Neuronal stem cell (in vitro differentiated cells): ENCODE measurements at regions not wholly inside any gene's neighbourhood (a gene's known extent, or its start where the extent isn't known, plus 50 kb on each side); places are given as distances from the start of the nearest gene placed in this dataset.

ENCODE experiments used
- DNase-seq: peaks from one replicate; pipeline ENCODE4 v3.0.0-alpha.2; 2013; ENCODE audit warnings: low spot score
- H2AFZ ChIP-seq: one replicate; pipeline ENCODE4 v1.6.1; 2013; ENCODE audit warnings: mild to moderate bottlenecking, low read length, inconsistent platforms
- H2AK5ac ChIP-seq: 2 replicates; pipeline ENCODE4 v1.6.1; 2013; ENCODE audit warnings: low read depth, mild to moderate bottlenecking, inconsistent platforms, low read length, moderate library complexity, mixed read lengths
- H2BK120ac ChIP-seq: 2 replicates; pipeline ENCODE4 v1.6.1; 2013; ENCODE audit warnings: low read depth, mild to moderate bottlenecking, inconsistent platforms, low read length, moderate library complexity, mixed read lengths
- H2BK12ac ChIP-seq: one replicate; pipeline ENCODE4 v1.6.1; 2013; ENCODE audit warnings: low read length, inconsistent platforms
- H2BK15ac ChIP-seq: 2 replicates; pipeline ENCODE4 v1.6.1; 2013; ENCODE audit warnings: mild to moderate bottlenecking, low read length, inconsistent platforms, mixed read lengths
- H2BK5ac ChIP-seq: one replicate; pipeline ENCODE4 v1.6.1; 2013; ENCODE audit warnings: inconsistent platforms, mild to moderate bottlenecking, low read length, moderate library complexity
- H3K14ac ChIP-seq: one replicate; pipeline ENCODE4 v1.6.1; 2013; ENCODE audit warnings: low read length, inconsistent platforms
- H3K18ac ChIP-seq: 2 replicates; pipeline ENCODE4 v1.6.1; 2013; ENCODE audit warnings: low read length, inconsistent platforms
- H3K23ac ChIP-seq: 2 replicates; pipeline ENCODE4 v1.6.1; 2013; ENCODE audit warnings: low read depth, mild to moderate bottlenecking, mixed read lengths, low read length, inconsistent platforms; ENCODE audit not compliant: poor library complexity
- H3K27ac ChIP-seq: replicated peaks from 3 replicates; pipeline ENCODE4 v1.5.1; 2013; ENCODE audit warnings: low read length, inconsistent platforms
- H3K27me3 ChIP-seq, 3 experiments: 2 replicates each; pipeline ENCODE4 v1.6.1; 2013; ENCODE audit warnings: low read length in 3 of 3, mild to moderate bottlenecking in 2 of 3, inconsistent platforms in 1 of 3, low read depth in 1 of 3, mixed read lengths in 1 of 3, moderate library complexity in 1 of 3; ENCODE audit not compliant: control insufficient read depth in 3 of 3, insufficient read depth in 3 of 3
- H3K36me3 ChIP-seq, 2 donors: replicated peaks in 1 of 2; 2 replicates each; pipeline ENCODE4 v1.6.1; 2013; ENCODE audit warnings: low read length in 2 of 2; ENCODE audit not compliant: control insufficient read depth in 2 of 2, insufficient read depth in 2 of 2
- H3K4ac ChIP-seq: 2 replicates; pipeline ENCODE4 v1.6.1; 2013; ENCODE audit warnings: inconsistent platforms, mild to moderate bottlenecking, low read length, moderate library complexity
- H3K4me1 ChIP-seq, 2 donors: 1 replicate in 1 of 2; 2 replicates in 1 of 2; pipeline ENCODE4 v1.6.1; 2013; ENCODE audit warnings: low read length in 2 of 2, low read depth in 1 of 2; ENCODE audit not compliant: control insufficient read depth in 2 of 2, insufficient read depth in 1 of 2
- H3K4me2 ChIP-seq: one replicate; pipeline ENCODE4 v1.6.1; 2013; ENCODE audit warnings: mild to moderate bottlenecking, low read length, inconsistent platforms; ENCODE audit not compliant: insufficient read depth, poor library complexity, severe bottlenecking
- H3K4me3 ChIP-seq, 2 donors: 2 replicates each; pipeline ENCODE4 v1.5.1; 2013; ENCODE audit warnings: low read length in 2 of 2, mild to moderate bottlenecking in 2 of 2, inconsistent platforms in 1 of 2, moderate library complexity in 1 of 2
- H3K79me1 ChIP-seq: one replicate; pipeline ENCODE4 v1.6.1; 2013; ENCODE audit warnings: low read depth, mild to moderate bottlenecking, inconsistent platforms, low read length, moderate library complexity
- H3K9ac ChIP-seq: one replicate; pipeline ENCODE4 v1.6.1; 2013; ENCODE audit warnings: mild to moderate bottlenecking, low read depth, low read length, inconsistent platforms; ENCODE audit not compliant: poor library complexity
- H3K9me3 ChIP-seq, 2 donors: replicated peaks in 1 of 2; 2 replicates each; pipeline versions ENCODE3 to v1.6.1; 2013; ENCODE audit warnings: low read length in 2 of 2, mild to moderate bottlenecking in 2 of 2, inconsistent platforms in 1 of 2, low read depth in 1 of 2, mixed read lengths in 1 of 2, moderate library complexity in 1 of 2; ENCODE audit not compliant: control insufficient read depth in 2 of 2, insufficient read depth in 1 of 2
- H4K8ac ChIP-seq: one replicate; pipeline ENCODE4 v1.6.1; 2013; ENCODE audit warnings: low read depth, mild to moderate bottlenecking, inconsistent platforms, low read length, moderate library complexity
- H4K91ac ChIP-seq: one replicate; pipeline ENCODE4 v1.6.1; 2013; ENCODE audit warnings: low read length, low read depth, mild to moderate bottlenecking, inconsistent platforms; ENCODE audit not compliant: poor library complexity
- WGBS, 2 donors: extraction: QIAGEN DNeasy Blood & Tissue Kit; methylation state at CpG; one replicate each; pipeline ENCODE4 v1.1.7; 2013; ENCODE audit warnings: missing lambda C conversion rate in 2 of 2, mixed read lengths in 1 of 2; ENCODE audit not compliant: insufficient read length in 2 of 2, insufficient replicate concordance in 1 of 2; ENCODE audit errors: extremely low coverage in 2 of 2; 5-methylcytosine and 5-hydroxymethylcytosine counted together

- Histone ChIP-seq H2BK12ac (no peak overlapping the region), H4K91ac (no peak overlapping the region), H2BK15ac (no peak overlapping the region), H3K27ac (no peak overlapping the region), H3K9ac (no peak overlapping the region), H3K79me1 (no peaks in the 10 kb centered on the region), H3K4me2 (no peak overlapping the region), H3K14ac (no peak overlapping the region), H2AK5ac (no peak overlapping the region), H2BK120ac (no peak overlapping the region), H3K36me3 (no peaks in the 10 kb centered on the region), H3K9me3 (no peaks in the 10 kb centered on the region), H3K18ac (no peak overlapping the region), H2BK5ac (no peak overlapping the region), H3K23ac (no peak overlapping the region), H3K4me1 (no peaks in the 10 kb centered on the region), H3K4me3 (no peak overlapping the region), H2AFZ (no peak overlapping the region), H3K27me3 (no peaks in the 10 kb centered on the region), H4K8ac (no peak overlapping the region), H3K4ac (no peak overlapping the region)
- no peak for DNase-seq
- WGBS, 2 donors = no CpG with 5 or more reads among the region's 1 CpG
Observed at GRCh38 chr13:58119351-58119750, 487.8 kb downstream of the PCDH17 start.

DNA sequence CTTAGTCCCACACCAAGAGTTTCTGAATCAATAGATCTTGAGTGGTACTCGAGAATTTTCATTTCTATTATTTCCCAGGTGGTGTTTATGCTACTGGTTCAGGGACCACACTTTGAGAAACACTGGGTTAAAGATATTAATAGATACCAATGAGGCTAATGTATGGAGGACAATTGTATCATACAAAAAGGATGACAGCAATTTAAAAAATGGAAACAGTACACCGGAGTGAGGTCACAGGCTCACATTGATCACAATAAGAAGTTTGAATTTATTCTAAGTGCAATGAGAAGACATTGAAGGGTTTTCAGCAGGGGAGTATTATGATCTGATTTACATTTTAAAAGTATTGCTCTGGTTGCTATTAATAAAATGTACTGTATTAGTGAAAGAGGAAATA, 488.3 kb downstream of the PCDH17 start:
- Histone ChIP-seq H4K91ac (no peak overlapping the region), H2BK15ac (no peak overlapping the region), H3K4me1 (no peaks in the 10 kb centered on the region), H2BK5ac (no peak overlapping the region), H3K9ac (no peak overlapping the region), H3K4ac (no peak overlapping the region), H4K8ac (no peak overlapping the region), H3K36me3 (no peaks in the 10 kb centered on the region), H3K18ac (no peak overlapping the region), H3K4me3 (no peak overlapping the region), H3K9me3 (no peaks in the 10 kb centered on the region), H3K23ac (no peak overlapping the region), H2BK12ac (no peak overlapping the region), H3K79me1 (no peaks in the 10 kb centered on the region), H2AFZ (no peak overlapping the region), H2BK120ac (no peak overlapping the region), H2AK5ac (no peak overlapping the region), H3K27ac (no peak overlapping the region), H3K14ac (no peak overlapping the region), H3K4me2 (no peak overlapping the region), H3K27me3 (no peaks in the 10 kb centered on the region)
- DNase-seq = no peak
- WGBS, 2 donors = no CpG with 5 or more reads among the region's 2 CpGs

DNA sequence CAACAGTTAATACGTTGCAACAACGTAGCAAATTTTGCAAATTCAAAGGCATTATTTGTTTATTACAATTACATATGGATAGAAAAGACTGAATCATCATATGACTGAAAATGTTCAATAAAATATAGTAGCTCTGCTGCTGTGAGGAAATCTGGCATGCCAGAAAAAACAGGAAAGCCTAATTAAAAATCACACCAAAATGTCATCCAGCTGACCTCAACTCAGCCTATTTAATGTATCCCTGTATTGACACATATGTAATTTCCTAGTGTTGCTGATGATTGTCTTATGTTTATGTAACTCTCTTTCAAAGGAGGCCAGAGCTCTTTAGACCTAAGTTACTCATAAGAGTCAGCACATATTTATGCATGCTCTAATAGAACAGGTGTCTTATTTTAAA, 495.0 kb downstream of the PCDH17 start:
- no peak overlapping the region for H3K23ac ChIP-seq
- H3K27ac ChIP-seq = no peak overlapping the region
- no peaks in the 10 kb centered on the region for H3K4me1 ChIP-seq
- H2BK5ac ChIP-seq = no peak overlapping the region
- no peak overlapping the region for H3K4me2 ChIP-seq
- H4K8ac ChIP-seq = no peak overlapping the region
- peaks cover 0 to 2% of the 10 kb centered on the region in 2 donors for H3K9me3 ChIP-seq
- no CpG with 5 or more reads among the region's 2 CpGs for WGBS, 2 donors
- no peaks in the 10 kb centered on the region for H3K36me3 ChIP-seq
- H2BK15ac ChIP-seq = no peak overlapping the region
- H2BK120ac ChIP-seq = no peak overlapping the region
- H3K18ac ChIP-seq = no peak overlapping the region
- no peaks in the 10 kb centered on the region for H3K27me3 ChIP-seq
- H3K79me1 ChIP-seq = no peaks in the 10 kb centered on the region
- H2AFZ ChIP-seq = no peak overlapping the region
- H2AK5ac ChIP-seq = no peak overlapping the region
- no peak overlapping the region for H4K91ac ChIP-seq
- no peak for DNase-seq
- H2BK12ac ChIP-seq = no peak overlapping the region
- H3K4me3 ChIP-seq = no peak overlapping the region
- H3K9ac ChIP-seq = no peak overlapping the region
- H3K14ac ChIP-seq = no peak overlapping the region
- no peak overlapping the region for H3K4ac ChIP-seq

- H3K18ac ChIP-seq = peak overlapping the region; percentile 80
- peak overlapping the region; percentile 32 for H2AK5ac ChIP-seq
- WGBS, 2 donors = no CpG with 5 or more reads among the region's 3 CpGs
- H3K4me2 ChIP-seq = no peak overlapping the region
- H2AFZ ChIP-seq = peak overlapping the region; percentile 63
- no peak overlapping the region for H2BK120ac ChIP-seq
- no peak overlapping the region for H4K8ac ChIP-seq
- no peak overlapping the region for H3K9ac ChIP-seq
- no peaks in the 10 kb centered on the region for H3K36me3 ChIP-seq
- H2BK15ac ChIP-seq = peak overlapping the region; percentile 46
- peaks cover 0 to 6% of the 10 kb centered on the region in 2 donors for H3K9me3 ChIP-seq
- H3K23ac ChIP-seq = no peak overlapping the region
- no peaks in the 10 kb centered on the region for H3K27me3 ChIP-seq
- no peaks in the 10 kb centered on the region for H3K79me1 ChIP-seq
- peak overlapping the region; percentile 46 for H2BK12ac ChIP-seq
- H3K4me3 ChIP-seq = no peak overlapping the region
- H3K4me1 ChIP-seq = peaks cover 0 to 9% of the 10 kb centered on the region in 2 donors
- peak overlapping the region; percentile 7 for H2BK5ac ChIP-seq
- H3K4ac ChIP-seq = no peak overlapping the region
- H3K27ac ChIP-seq = no peak overlapping the region
- DNase-seq = peak; percentile 2
- no peak overlapping the region for H3K14ac ChIP-seq
- H4K91ac ChIP-seq = no peak overlapping the region
Observed at GRCh38 chr13:58134012-58134411, 502.5 kb downstream of the PCDH17 start.
